SK-N-SH (cell line): ENCODE measurements at regions not wholly inside any gene's neighbourhood (a gene's known extent, or its start where the extent isn't known, plus 50 kb on each side); places are given as distances from the start of the nearest gene placed in this dataset.

Experiments
- CTCF ChIA-PET: fragments of 300-600, 350-600 bp; formaldehyde crosslinking; extraction: SDS; loops from one replicate; lab custom pipeline; 2021; lab: Yijun Ruan, JAX
- POLR2A ChIA-PET: fragments of 350-600 bp; sonication (Branson Sonifier 250); formaldehyde crosslinking; extraction: SDS; loops from one replicate; lab custom pipeline; 2020; ENCODE audit warnings: antibody characterized with exemption, inconsistent platforms; lab: Yijun Ruan, JAX
- DNase-seq: peaks from one replicate; pipeline ENCODE4 v3.0.0; 2012
- H2AFZ ChIP-seq: fragments of 200-600 bp; sonication (generic); 2 replicates; pipeline ENCODE4 v1.8.1; 2016; ENCODE audit warnings: antibody characterized with exemption, mild to moderate bottlenecking, low read depth
- H3F3A ChIP-seq: fragments of 200-600 bp; sonication (generic); replicated peaks from 2 replicates; pipeline ENCODE3; 2016; ENCODE audit warnings: antibody characterized with exemption, mild to moderate bottlenecking; ENCODE audit not compliant: insufficient read depth
- H3K27ac ChIP-seq, 2 experiments: fragments of 200-500 bp in 1 of 2; fragments of 200-600 bp in 1 of 2; sonication (Bioruptor generic) in 1 of 2; sonication (generic), shearing (Covaris generic) in 1 of 2; 2 replicates each; pipeline versions ENCODE4 v1.5.1 to v1.6.1; 2014 to 2016; ENCODE audit warnings: low read depth in 2 of 2, inconsistent platforms in 1 of 2, low read length in 1 of 2, mild to moderate bottlenecking in 1 of 2, mixed read lengths in 1 of 2
- H3K27me3 ChIP-seq: fragments of 200-600 bp; sonication (generic), shearing (Covaris generic); 2 replicates; pipeline ENCODE4 v1.6.1; 2016; ENCODE audit warnings: mixed run types; ENCODE audit not compliant: insufficient read depth
- H3K36me3 ChIP-seq, 2 experiments: fragments of 200-500 bp in 1 of 2; fragments of 200-600 bp in 1 of 2; sonication (Bioruptor generic) in 1 of 2; sonication (generic) in 1 of 2; replicated peaks in 1 of 2; 2 replicates each; pipeline versions ENCODE3 to v1.5.1; 2014 to 2016; ENCODE audit warnings: low read length in 1 of 2, mild to moderate bottlenecking in 1 of 2; ENCODE audit not compliant: insufficient read depth in 2 of 2, control insufficient read depth in 1 of 2
- H3K4me1 ChIP-seq, 2 experiments: fragments of 200-500 bp in 1 of 2; fragments of 200-600 bp in 1 of 2; sonication (Bioruptor generic) in 1 of 2; sonication (generic), shearing (Covaris generic) in 1 of 2; 2 replicates each; pipeline versions ENCODE4 v1.5.1 to v1.6.1; 2014 to 2016; ENCODE audit warnings: low read depth in 1 of 2, low read length in 1 of 2, mixed run types in 1 of 2; ENCODE audit not compliant: insufficient read depth in 2 of 2, control insufficient read depth in 1 of 2
- H3K4me2 ChIP-seq: fragments of 200-600 bp; sonication (generic), shearing (Covaris generic); 2 replicates; pipeline ENCODE4 v1.6.1; 2017; ENCODE audit warnings: mixed run types
- H3K4me3 ChIP-seq, 2 experiments: fragments of 200-500 bp in 1 of 2; fragments of 200-600 bp in 1 of 2; sonication (Bioruptor generic) in 1 of 2; sonication (generic), shearing (Covaris generic) in 1 of 2; 2 replicates each; pipeline versions ENCODE4 v1.5.1 to v1.8.1; 2014 to 2016; ENCODE audit warnings: low read depth in 2 of 2, inconsistent platforms in 1 of 2, low read length in 1 of 2, mild to moderate bottlenecking in 1 of 2, mixed read lengths in 1 of 2, moderate library complexity in 1 of 2
- H3K79me2 ChIP-seq: fragments of 200-600 bp; sonication (generic); 2 replicates; pipeline ENCODE4 v1.8.1; 2017; ENCODE audit warnings: mild to moderate bottlenecking; ENCODE audit not compliant: insufficient read depth
- H3K9ac ChIP-seq: fragments of 200-600 bp; sonication (generic); 2 replicates; pipeline ENCODE4 v1.6.1; 2017; ENCODE audit warnings: mixed run types
- H3K9me2 ChIP-seq: fragments of 200-600 bp; sonication (generic); 2 replicates; pipeline ENCODE4 v1.6.1; 2017; ENCODE audit warnings: mixed run types
- H3K9me3 ChIP-seq: fragments of 200-600 bp; sonication (generic); 2 replicates; pipeline ENCODE4 v1.6.1; 2017; ENCODE audit warnings: mixed run types, mild to moderate bottlenecking, moderate library complexity
- H4K20me1 ChIP-seq: fragments of 200-600 bp; sonication (generic); 2 replicates; pipeline ENCODE4 v1.6.1; 2017; ENCODE audit warnings: mild to moderate bottlenecking, mixed run types; ENCODE audit not compliant: insufficient read depth
- CHD2 ChIP-seq: fragments of 150-350 bp; IDR thresholded peaks from 2 replicates; pipeline ENCODE4 v1.6.1; 2018; ENCODE audit warnings: low read length; ENCODE audit not compliant: partially characterized antibody
- ELF1 ChIP-seq: IDR thresholded peaks from 2 replicates; pipeline ENCODE4 v1.4.0; 2012
- EZH2phosphoT487 ChIP-seq: fragments of 200-600 bp; sonication (generic); IDR thresholded peaks from 2 replicates; pipeline ENCODE4 v1.6.1; 2017; ENCODE audit warnings: low read depth, mixed run types, mild to moderate bottlenecking, antibody characterized with exemption, moderate library complexity, borderline replicate concordance
- FOSL2 ChIP-seq: IDR thresholded peaks from 2 replicates; pipeline ENCODE4 v1.4.0; 2012; ENCODE audit warnings: low read depth, mild to moderate bottlenecking, moderate library complexity, borderline replicate concordance
- FOXJ3 ChIP-seq: sonication (generic); formaldehyde crosslinking; IDR thresholded peaks from 2 replicates; pipeline ENCODE4 v1.5.1; 2020; ENCODE audit warnings: mild to moderate bottlenecking, missing genetic modification reagents
- GATA2 ChIP-seq: sonication (generic); formaldehyde crosslinking; IDR thresholded peaks from 2 replicates; pipeline ENCODE4 v1.5.0; 2020; ENCODE audit warnings: mild to moderate bottlenecking, missing genetic modification reagents
- JUND ChIP-seq: IDR thresholded peaks from 2 replicates; pipeline ENCODE4 v1.4.0; 2012
- NFIC ChIP-seq: IDR thresholded peaks from 2 replicates; pipeline ENCODE4 v1.4.0; 2012; ENCODE audit warnings: borderline replicate concordance
- RFX5 ChIP-seq: IDR thresholded peaks from 2 replicates; pipeline ENCODE4 v1.6.1; 2012; ENCODE audit warnings: mild to moderate bottlenecking, improper control_type of control experiment, low read length
- SIN3A ChIP-seq: IDR thresholded peaks from 2 replicates; pipeline ENCODE4 v1.6.1; 2012; ENCODE audit warnings: low read depth, mild to moderate bottlenecking, low read length, moderate library complexity, borderline replicate concordance
- SMC3 ChIP-seq: IDR thresholded peaks from 2 replicates; pipeline ENCODE4 v1.6.1; 2012; ENCODE audit warnings: low read depth, low read length, improper control_type of control experiment
- TEAD4 ChIP-seq: IDR thresholded peaks from 2 replicates; pipeline ENCODE4 v1.4.0; 2012; ENCODE audit warnings: mild to moderate bottlenecking, borderline replicate concordance; ENCODE audit not compliant: insufficient read depth
- YY1 ChIP-seq: IDR thresholded peaks from 2 replicates; pipeline ENCODE4 v1.4.0; 2012; ENCODE audit warnings: low read depth, mild to moderate bottlenecking
- WGBS: methylation state at CpG from one replicate; pipeline ENCODE4 v1.1.6; 2017; ENCODE audit warnings: low lambda C conversion rate; 5-methylcytosine and 5-hydroxymethylcytosine counted together
- TF ChIP-seq, protein P1 (sequence below): fragments of 150-350 bp; IDR thresholded peaks from 2 replicates; pipeline ENCODE4 v1.6.1; 2017; ENCODE audit warnings: antibody characterized with exemption, low read length, low read depth, borderline replicate concordance
- TF ChIP-seq, protein P2 (sequence below): IDR thresholded peaks from 2 replicates; pipeline ENCODE4 v1.4.0; 2012; ENCODE audit warnings: low read depth

GRCh38 chr6:87824958-87825491 lies 123.0 kb upstream of the AKIRIN2 start:
- POLR2A ChIA-PET, result no interaction called here
- H3K27ac ChIP-seq, result no peak overlapping the region
- WGBS, result 41% methylated on average over 2 of the region's 2 CpGs

DNA sequence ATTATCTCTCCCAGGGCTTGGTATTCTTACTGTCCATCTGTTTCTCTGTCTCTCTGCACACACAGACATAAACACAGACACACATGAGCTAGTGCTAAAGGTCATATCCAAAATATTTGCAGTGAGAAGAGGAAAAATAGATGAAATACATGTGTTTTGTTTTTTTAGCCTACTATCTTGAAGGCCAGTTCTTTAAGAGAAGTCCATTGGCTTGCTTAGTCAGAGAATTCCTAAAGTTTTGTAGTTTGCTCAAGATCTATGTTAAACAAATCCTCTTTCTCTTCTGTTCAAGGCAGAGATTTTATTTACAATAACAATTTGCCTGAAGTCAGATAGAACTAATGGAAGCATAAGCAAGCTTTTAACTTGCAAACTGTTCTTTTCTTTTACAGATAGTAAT lies 120.0 kb upstream of the AKIRIN2 start:
- H3K27ac ChIP-seq, result no peak overlapping the region
- ChIA-PET POLR2A (no interaction called here), CTCF (no interaction called here)
- H3K9me2 ChIP-seq, result no peaks in the 10 kb centered on the region
- no peak overlapping the region for H3K9ac ChIP-seq
- TF ChIP-seq TEAD4 (no peak), CHD2 (no peak), NFIC (no peak), FOXJ3 (no peak), EZH2phosphoT487 (no peak), YY1 (no peak), GATA2 (CRISPR knock-in tag) (no peak), RFX5 (no peak), JUND (no peak)
- TF ChIP-seq, protein P1, sequence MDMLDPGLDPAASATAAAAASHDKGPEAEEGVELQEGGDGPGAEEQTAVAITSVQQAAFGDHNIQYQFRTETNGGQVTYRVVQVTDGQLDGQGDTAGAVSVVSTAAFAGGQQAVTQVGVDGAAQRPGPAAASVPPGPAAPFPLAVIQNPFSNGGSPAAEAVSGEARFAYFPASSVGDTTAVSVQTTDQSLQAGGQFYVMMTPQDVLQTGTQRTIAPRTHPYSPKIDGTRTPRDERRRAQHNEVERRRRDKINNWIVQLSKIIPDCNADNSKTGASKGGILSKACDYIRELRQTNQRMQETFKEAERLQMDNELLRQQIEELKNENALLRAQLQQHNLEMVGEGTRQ, result no peak
- H3K4me2 ChIP-seq, result no peak overlapping the region
- H3K36me3 ChIP-seq, result no peaks in the 10 kb centered on the region
- no peaks in the 10 kb centered on the region for H4K20me1 ChIP-seq
- no peak overlapping the region for H2AFZ ChIP-seq
- no peak overlapping the region for H3K4me3 ChIP-seq
- H3K79me2 ChIP-seq, result no peaks in the 10 kb centered on the region
- no peaks in the 10 kb centered on the region for H3K9me3 ChIP-seq
- H3K27me3 ChIP-seq, result no peaks in the 10 kb centered on the region
- H3F3A ChIP-seq, result no peaks in the 10 kb centered on the region
- no peaks in the 10 kb centered on the region for H3K4me1 ChIP-seq
- DNase-seq, result no peak

More at GRCh38 chr6:87824958-87825491, 123.0 kb upstream of the AKIRIN2 start:
- H3K36me3 ChIP-seq, result no peaks in the 10 kb centered on the region
- no peaks in the 10 kb centered on the region for H3K79me2 ChIP-seq
- no peak for TF ChIP-seq FOXJ3
- no peak for TF ChIP-seq GATA2 (CRISPR knock-in tag)
- no peak for TF ChIP-seq ELF1
- no peak for TF ChIP-seq SIN3A
- TF ChIP-seq, protein P2, sequence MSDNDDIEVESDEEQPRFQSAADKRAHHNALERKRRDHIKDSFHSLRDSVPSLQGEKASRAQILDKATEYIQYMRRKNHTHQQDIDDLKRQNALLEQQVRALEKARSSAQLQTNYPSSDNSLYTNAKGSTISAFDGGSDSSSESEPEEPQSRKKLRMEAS, result no peak
- no peak for TF ChIP-seq RFX5
- no peak for TF ChIP-seq FOSL2
- TF ChIP-seq SMC3, result no peak
- TF ChIP-seq TEAD4, result no peak
- H3K4me1 ChIP-seq, result no peaks in the 10 kb centered on the region
- H3K4me3 ChIP-seq, result no peak overlapping the region
- DNase-seq, result no peak
- no peaks in the 10 kb centered on the region for H3K27me3 ChIP-seq
- H3K9ac ChIP-seq, result no peak overlapping the region
- H3K9me3 ChIP-seq, result no peaks in the 10 kb centered on the region
- no peaks in the 10 kb centered on the region for H3F3A ChIP-seq
- no peak overlapping the region for H3K4me2 ChIP-seq
- CTCF ChIA-PET, result interaction anchor here (0.7 kb wide), 1 partner anchor 19 kb away, joined by 3 read pairs; no protein-coding TSS in a partner anchor
- H3K9me2 ChIP-seq, result no peaks in the 10 kb centered on the region
- H4K20me1 ChIP-seq, result no peaks in the 10 kb centered on the region
- H2AFZ ChIP-seq, result no peak overlapping the region
